Left forelimb (tissue), 1 donor: ENCODE measurements at regions not wholly inside any gene's neighbourhood (a gene's known extent, or its start where the extent isn't known, plus 50 kb on each side); places are given as distances from the start of the nearest gene placed in this dataset.
"Not testable (repeated sequence)": the region's sequence is repeated elsewhere in the genome, so short reads cannot be mapped to it uniquely, and the experiment has no call there.

Experiments used
- DNase-seq: peaks from one replicate; pipeline ENCODE4 v3.0.0-alpha.2; 2018; ENCODE audit warnings: low spot score

GRCh38 chr12:115394496-115395220, 710.7 kb upstream of the TBX3 start:
- DNase-seq, result no peak

- DNase-seq, result no peak
Measured at GRCh38 chr12:115388139-115388538, 704.2 kb upstream of the TBX3 start.

DNA sequence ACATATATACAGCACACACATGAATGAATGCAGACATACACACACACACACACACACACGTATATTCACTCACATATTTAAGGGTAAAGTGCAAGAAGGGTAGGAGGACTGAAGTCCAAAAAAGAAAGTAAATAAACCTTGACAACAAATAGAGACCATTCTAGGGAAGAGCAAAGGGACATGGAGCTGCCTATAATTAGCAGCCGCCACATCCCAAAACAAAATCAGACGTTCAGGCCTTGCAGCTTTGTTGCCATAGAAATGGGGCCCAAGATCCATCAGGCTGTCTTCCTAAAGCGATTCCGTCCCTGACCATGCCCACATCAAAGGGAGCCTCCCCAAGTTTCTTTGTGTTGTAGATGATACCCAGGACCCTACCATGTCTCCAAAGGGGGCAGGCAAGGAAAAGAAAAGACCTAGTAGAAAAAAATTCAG, 703.5 kb upstream of the TBX3 start:
- DNase-seq, result no peak

DNA sequence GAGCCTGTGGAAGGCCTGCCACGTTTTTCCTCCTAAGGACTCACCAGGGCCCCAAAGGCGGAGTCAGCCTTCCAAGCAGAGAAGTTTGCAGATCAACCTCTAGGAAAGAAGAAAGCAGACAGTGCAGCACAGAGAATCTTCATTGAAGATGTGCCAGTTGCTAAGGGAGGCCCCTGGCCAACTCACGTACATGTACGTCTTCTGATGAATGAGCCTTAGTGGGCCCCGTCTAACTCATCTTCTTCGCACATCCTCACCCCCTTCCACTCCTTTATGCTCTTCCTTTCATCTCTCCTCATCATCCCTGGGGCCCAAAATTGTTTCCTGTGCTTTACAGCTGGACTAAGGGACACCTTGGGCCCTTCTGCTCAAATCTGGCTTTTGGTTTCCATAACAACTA, 703.0 kb upstream of the TBX3 start:
- DNase-seq, result no peak

GRCh38 chr12:115385141-115385540, 701.2 kb upstream of the TBX3 start:
- DNase-seq, result no peak

- DNase-seq, result no peak
Measured at GRCh38 chr12:115384391-115384790, 700.4 kb upstream of the TBX3 start.

DNA sequence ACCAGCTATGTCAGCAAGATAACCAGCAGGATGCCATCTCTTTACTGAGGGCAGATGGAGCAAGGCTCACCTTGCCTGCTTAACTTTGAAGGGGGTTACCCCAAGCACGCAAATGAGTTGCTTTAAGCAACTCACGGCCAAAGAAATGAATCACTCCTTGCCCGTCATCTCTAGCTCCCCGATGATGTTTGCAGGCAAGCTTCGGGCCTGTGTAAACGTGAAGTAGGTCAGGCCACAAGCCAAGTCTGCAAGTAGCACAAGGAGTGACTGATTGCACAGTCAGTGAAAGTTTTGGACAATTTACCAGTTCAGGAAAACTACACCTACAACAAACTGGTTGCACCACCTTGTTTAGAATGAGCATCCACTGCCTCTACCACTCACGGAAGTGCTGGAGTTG, 699.7 kb upstream of the TBX3 start:
- DNase-seq, result no peak

- no peak for DNase-seq
Measured at GRCh38 chr12:115382681-115383080, 698.7 kb upstream of the TBX3 start.

- no peak for DNase-seq
Measured at GRCh38 chr12:115380546-115381120, 696.7 kb upstream of the TBX3 start.

DNA sequence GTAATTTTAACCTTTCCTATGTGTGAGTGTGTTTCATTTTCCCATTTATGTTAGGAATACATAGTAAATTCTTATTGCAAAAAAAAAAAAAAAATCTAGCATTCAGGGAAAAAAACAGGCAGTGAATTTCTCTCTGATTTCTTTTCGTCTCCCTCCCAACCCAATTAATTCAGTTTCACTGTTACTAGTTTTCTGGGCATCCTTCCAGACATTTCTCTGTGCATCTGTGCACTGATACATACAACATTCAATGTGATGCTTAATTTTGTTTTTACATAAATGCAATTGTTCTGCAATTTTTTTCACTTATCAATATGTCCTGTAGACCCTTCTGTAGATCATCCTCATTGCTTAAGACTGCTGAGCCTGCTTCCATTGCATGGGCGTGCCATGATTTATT, 694.3 kb upstream of the TBX3 start:
- DNase-seq, result no peak

GRCh38 chr12:115377779-115378178, 693.8 kb upstream of the TBX3 start:
- no peak for DNase-seq

DNA sequence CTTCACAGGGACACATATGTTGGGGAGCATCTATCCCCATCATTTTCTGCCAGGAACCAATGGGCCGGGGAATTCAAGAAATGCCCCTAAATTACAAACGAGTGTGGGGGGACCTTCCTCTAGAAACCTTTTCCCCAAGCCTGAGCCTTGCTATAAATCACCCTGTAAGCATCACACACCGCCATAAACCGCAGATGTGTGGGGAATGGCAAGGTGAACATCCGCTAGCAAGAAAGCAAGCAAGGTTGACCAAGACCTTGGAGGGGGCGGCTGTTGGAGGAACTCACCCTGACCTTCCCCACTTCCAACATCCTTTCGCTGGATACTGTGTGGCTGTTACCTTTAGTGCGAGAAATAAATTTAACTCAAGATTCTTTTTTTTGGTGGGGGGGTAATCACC, 693.3 kb upstream of the TBX3 start:
- DNase-seq, result no peak

DNA sequence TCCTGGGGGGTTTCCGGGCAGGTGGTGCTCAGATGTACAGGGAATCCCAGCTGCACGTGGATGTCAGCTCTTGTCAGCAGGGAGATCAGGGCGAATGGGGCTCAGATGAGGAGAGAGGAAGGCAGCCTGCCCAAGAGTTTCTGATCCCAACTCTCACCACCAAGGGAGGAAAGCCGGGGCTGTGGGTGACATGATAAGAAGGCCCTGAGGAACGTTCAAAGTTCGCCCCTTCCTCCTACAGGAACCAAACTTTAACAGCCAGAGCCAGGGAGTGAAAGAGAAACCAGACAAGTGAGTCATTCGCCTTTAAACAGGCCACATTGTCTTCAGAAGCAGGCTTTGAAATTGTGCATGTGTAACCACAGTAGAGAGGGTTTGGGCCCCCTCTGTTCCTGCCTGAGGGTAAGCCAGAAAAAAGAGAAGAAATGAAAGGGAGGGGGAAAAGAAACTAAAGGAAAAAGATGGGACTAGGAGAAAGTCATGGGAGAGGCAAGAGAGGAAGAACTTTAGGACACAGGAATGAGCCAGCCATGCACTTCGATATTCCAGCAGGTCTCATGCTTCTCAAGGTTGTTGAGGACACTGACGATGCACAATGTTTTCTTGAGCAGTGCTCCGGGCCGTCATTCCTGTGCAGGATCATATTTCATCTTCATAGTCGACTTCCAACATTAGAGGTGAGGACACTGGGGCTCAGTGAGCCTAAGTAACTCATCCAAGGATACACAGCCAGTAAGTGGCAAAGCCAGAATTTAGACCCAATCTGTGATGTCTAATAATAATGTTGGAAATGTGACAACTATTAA, 691.4 kb upstream of the TBX3 start:
- DNase-seq, result no peak

- DNase-seq, result no peak
Measured at GRCh38 chr12:115374480-115375185, 690.7 kb upstream of the TBX3 start.

GRCh38 chr12:115371711-115372110, 687.7 kb upstream of the TBX3 start:
- DNase-seq, result no peak

GRCh38 chr12:115370650-115371049, 686.7 kb upstream of the TBX3 start:
- DNase-seq, result no peak

- DNase-seq, result no peak
Measured at GRCh38 chr12:115370207-115370606, 686.2 kb upstream of the TBX3 start.

DNA sequence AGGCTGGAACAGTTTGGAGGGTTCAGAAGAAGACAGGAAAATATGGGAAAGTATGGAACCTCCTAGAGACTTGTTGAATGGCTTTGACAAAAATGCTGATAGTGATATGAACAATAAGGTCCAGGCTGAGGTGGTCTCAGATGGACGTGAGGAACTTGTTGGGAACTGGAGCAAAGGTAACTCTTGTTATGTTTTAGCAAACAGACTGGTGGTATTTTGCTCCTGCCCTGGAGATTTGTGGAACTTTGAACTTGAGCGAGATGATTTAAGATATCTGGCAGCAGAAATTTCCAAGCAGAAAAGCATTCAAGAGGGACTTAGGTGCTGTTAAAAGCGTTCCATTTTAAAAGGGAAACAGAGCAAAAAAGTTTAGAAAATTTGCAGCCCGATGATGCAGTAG, 682.3 kb upstream of the TBX3 start:
- DNase-seq, result not testable (repeated sequence)

DNA sequence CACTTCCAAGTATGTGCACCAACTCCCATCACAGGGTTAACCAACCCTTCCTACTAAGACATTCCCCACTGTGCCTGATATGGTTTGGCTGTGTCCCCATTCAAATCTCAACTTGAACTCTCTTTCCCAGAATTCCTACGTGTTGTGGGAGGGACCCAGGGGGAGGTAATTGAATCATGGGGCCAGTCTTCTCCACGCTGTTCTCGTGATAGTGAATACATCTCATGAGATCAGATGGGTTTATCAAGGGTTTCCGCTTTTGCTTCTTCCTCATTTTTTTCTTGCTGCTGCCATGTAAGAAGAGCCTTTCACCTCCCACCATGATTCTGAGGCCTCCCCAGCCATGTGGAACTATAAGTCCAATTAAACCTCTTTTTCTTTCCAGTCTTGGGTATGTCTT, 681.8 kb upstream of the TBX3 start:
- not testable (repeated sequence) for DNase-seq

DNA sequence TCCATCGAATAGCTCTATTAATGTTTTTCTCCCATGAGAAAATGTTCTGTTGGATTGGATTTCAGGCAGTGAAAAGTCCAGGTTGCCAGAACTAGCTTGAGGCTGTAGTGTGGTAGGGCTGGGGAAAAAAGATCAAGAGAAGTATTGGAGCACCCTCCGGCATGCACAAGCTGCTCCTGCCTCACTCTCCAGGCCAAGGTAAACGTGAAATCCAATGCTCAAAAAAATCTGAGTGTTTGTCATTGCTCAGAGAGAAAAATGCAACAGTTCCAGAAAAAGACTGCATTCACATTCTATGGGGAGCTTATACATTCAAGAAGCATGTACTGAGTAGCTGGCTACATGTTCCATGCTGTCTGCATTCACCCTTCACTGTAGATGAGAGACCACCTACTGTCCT, 680.9 kb upstream of the TBX3 start:
- no peak for DNase-seq

DNA sequence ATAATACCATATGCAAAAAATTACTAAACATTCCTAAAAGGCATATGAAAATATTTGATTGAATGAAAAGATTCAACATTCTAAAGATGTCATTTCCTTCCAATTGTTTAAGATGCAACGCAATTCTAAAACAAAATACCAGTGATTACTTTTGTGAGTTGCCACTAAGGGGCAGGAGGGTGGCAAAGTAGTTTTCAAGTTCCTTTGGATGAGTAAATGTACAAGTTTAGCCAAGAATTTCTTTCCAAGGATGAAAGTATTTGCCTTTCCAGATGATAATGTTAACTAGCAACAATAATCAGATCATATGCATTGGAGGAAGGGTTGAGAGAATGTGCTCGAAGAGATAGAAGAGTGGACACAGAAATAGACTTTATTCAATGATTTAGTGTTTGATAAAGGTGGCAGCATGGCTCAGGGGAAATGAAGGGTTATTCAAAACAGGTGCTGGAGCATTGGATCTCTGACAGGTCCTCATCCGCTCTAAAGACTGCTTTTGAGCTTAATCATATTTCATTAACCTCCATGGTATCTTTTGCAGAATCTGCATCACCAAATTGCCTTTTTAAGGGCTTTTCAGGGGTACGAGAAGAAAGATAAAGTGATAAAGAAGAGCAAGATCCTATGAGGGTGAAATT, 678.5 kb upstream of the TBX3 start:
- no peak for DNase-seq

DNA sequence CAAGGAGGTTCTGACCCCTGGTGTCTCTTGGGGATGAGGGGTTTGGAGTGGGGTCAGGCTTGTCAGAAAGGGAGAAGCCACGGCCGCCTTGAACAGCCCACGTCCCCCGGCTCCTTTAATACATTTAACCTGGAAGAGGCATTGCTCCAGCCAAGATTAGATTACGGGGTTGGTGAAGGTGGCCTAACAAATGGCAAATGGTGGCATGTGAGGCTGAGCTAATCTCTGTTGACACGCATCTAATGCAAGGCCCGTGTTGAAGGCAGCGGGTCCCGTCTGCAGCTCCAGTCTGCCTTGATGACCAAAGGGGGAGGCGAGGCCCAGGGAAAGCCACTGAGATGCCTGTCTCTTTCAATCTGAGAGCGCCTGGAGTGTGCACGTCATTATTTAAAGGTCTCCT, 673.7 kb upstream of the TBX3 start:
- no peak for DNase-seq
